ENCODE measurements at regions not wholly inside any gene's neighbourhood (a gene's known extent, or its start where the extent isn't known, plus 50 kb on each side); places are given as distances from the start of the nearest gene placed in this dataset.
"Not testable (repeated sequence)": the region's sequence is repeated elsewhere in the genome, so short reads cannot be mapped to it uniquely, and the experiment has no call there.

- not testable (repeated sequence) for H3K9ac ChIP-seq (ENCODE audit: low read length); H3K27me3 ChIP-seq (ENCODE audit: control insufficient read depth in 1 of 2, insufficient read depth in 2 of 2, low read length in 2 of 2); H3K9me3 ChIP-seq (ENCODE audit: low read length); H3K4me1 ChIP-seq (ENCODE audit: insufficient read depth, low read length); H3K36me3 ChIP-seq (ENCODE audit: insufficient read depth, low read length); H3K27ac ChIP-seq (ENCODE audit: low read depth, low read length); H3K4me3 ChIP-seq (ENCODE audit: low read depth in 1 of 2, low read length in 2 of 2)
Observed at GRCh38 chr2:192524642-192525251, 330.0 kb upstream of the TMEFF2 start.

- H3K9ac ChIP-seq (ENCODE audit: low read length); H3K36me3 ChIP-seq (ENCODE audit: insufficient read depth, low read length); H3K4me1 ChIP-seq (ENCODE audit: insufficient read depth, low read length); H3K27me3 ChIP-seq (ENCODE audit: control insufficient read depth in 1 of 2, insufficient read depth in 2 of 2, low read length in 2 of 2); H3K9me3 ChIP-seq (ENCODE audit: low read length); H3K27ac ChIP-seq (ENCODE audit: low read depth, low read length); H3K4me3 ChIP-seq (ENCODE audit: low read depth in 1 of 2, low read length in 2 of 2): not testable (repeated sequence)
Observed at GRCh38 chr2:192524214-192524613, 329.5 kb upstream of the TMEFF2 start.

- H3K9me3 ChIP-seq (ENCODE audit: low read length) = no peaks in the 10 kb centered on the region
- H3K36me3 ChIP-seq (ENCODE audit: insufficient read depth, low read length) = no peaks in the 10 kb centered on the region
- H3K4me3 ChIP-seq (ENCODE audit: low read depth in 1 of 2, low read length in 2 of 2) = no peak overlapping the region
- H3K9ac ChIP-seq (ENCODE audit: low read length) = no peak overlapping the region
- no peak overlapping the region for H3K27ac ChIP-seq (ENCODE audit: low read depth, low read length)
- H3K27me3 ChIP-seq (ENCODE audit: control insufficient read depth in 1 of 2, insufficient read depth in 2 of 2, low read length in 2 of 2) = no peaks in the 10 kb centered on the region
- H3K4me1 ChIP-seq (ENCODE audit: insufficient read depth, low read length) = no peaks in the 10 kb centered on the region
Observed at GRCh38 chr2:192515937-192516336, 321.2 kb upstream of the TMEFF2 start.

GRCh38 chr2:192513575-192513974 lies 318.8 kb upstream of the TMEFF2 start:
- Histone ChIP-seq H3K27ac (ENCODE audit: low read depth, low read length) (no peak overlapping the region), H3K4me3 (ENCODE audit: low read depth in 1 of 2, low read length in 2 of 2) (no peak overlapping the region), H3K36me3 (ENCODE audit: insufficient read depth, low read length) (no peaks in the 10 kb centered on the region), H3K4me1 (ENCODE audit: insufficient read depth, low read length) (no peaks in the 10 kb centered on the region), H3K9me3 (ENCODE audit: low read length) (no peaks in the 10 kb centered on the region), H3K27me3 (ENCODE audit: control insufficient read depth in 1 of 2, insufficient read depth in 2 of 2, low read length in 2 of 2) (no peaks in the 10 kb centered on the region), H3K9ac (ENCODE audit: low read length) (no peak overlapping the region)

DNA sequence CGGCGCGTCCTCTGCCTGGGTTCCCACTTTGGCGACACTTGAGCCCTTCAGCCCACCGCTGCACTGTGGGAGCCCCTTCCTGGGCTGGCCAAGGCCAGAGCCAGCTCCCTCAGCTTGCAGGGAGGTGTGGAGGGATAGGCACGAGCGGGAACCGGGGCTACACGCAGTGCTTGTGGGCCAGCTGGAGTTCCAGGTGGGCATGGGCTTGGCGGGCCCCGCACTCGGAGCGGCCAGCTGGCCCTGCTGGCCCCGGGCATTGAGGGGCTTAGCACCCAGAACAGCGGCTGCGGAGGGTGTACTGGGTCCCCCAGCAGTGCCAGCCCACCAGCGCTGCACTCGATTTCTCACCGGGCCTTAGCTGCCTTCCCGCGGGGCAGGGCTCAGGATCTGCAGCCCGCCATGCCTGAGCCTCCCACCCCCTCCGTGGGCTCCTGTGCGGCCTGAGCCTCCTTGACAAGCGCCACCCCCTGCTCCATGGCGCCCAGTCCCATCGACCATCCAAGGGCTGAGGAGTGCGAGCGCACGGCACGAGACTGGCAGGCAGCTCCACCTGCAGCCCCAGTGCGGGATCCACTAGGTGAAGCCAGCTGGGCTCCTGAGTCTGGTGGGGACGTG lies 313.2 kb upstream of the TMEFF2 start:
- H3K9me3 ChIP-seq (ENCODE audit: low read length); H3K27me3 ChIP-seq (ENCODE audit: control insufficient read depth in 1 of 2, insufficient read depth in 2 of 2, low read length in 2 of 2); H3K36me3 ChIP-seq (ENCODE audit: insufficient read depth, low read length); H3K9ac ChIP-seq (ENCODE audit: low read length); H3K27ac ChIP-seq (ENCODE audit: low read depth, low read length); H3K4me1 ChIP-seq (ENCODE audit: insufficient read depth, low read length); H3K4me3 ChIP-seq (ENCODE audit: low read depth in 1 of 2, low read length in 2 of 2): not testable (repeated sequence)

DNA sequence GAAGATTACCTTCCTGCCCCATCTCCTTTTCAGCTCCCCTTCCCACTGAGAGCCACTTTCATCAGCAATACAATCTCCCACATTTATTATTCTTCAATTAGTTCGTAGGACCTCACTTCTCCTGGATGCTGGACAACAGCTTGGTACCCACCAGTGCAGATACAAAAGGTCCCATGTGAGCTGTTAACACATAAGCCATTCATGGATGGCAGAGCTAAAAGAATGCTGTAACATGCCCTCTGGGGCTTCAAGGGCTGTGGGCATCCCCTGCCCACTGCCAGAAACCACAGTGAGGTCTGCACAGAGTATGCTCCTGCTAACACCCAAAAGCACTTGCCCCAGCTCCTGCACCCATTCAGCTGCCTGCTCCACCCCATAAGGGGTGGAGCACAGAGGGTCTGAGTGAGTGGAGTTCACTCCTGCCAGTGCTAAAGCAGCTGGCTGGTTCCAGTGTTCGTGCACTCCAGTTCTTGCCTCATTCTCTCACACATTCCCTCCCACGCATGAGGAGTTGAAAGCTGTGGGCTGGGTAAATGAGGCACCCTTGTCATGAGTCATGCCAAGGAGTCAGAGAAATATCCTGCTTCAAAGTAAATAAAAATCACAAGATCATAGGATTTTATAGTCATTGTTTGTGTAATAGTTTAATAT lies 305.9 kb upstream of the TMEFF2 start:
- Histone ChIP-seq H3K27me3 (ENCODE audit: control insufficient read depth in 1 of 2, insufficient read depth in 2 of 2, low read length in 2 of 2) (no peaks in the 10 kb centered on the region), H3K4me1 (ENCODE audit: insufficient read depth, low read length) (no peaks in the 10 kb centered on the region), H3K9me3 (ENCODE audit: low read length) (no peaks in the 10 kb centered on the region), H3K27ac (ENCODE audit: low read depth, low read length) (no peak overlapping the region), H3K9ac (ENCODE audit: low read length) (no peak overlapping the region), H3K4me3 (ENCODE audit: low read depth in 1 of 2, low read length in 2 of 2) (no peak overlapping the region), H3K36me3 (ENCODE audit: insufficient read depth, low read length) (no peaks in the 10 kb centered on the region)

DNA sequence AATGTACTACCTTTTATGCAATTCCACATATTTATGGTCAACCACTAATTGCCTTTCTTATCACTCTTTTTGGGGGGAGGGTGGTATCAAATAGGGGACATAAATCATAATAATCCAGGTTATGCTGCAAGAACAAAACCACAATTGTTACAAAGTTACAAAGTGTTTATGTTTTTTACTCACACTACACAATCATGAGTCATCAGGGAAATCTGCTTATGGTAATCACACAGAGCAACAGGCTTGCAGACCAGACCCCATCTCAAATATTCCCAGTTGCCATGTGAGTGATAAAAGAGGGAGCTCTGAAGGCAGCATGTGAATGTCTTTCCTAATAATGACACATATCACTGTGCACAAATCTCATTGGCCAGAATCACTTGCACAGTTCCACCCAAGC lies 304.7 kb upstream of the TMEFF2 start:
- Histone ChIP-seq H3K27me3 (ENCODE audit: control insufficient read depth in 1 of 2, insufficient read depth in 2 of 2, low read length in 2 of 2) (no peaks in the 10 kb centered on the region), H3K4me3 (ENCODE audit: low read depth in 1 of 2, low read length in 2 of 2) (no peak overlapping the region), H3K4me1 (ENCODE audit: insufficient read depth, low read length) (no peaks in the 10 kb centered on the region), H3K9ac (ENCODE audit: low read length) (no peak overlapping the region), H3K9me3 (ENCODE audit: low read length) (no peaks in the 10 kb centered on the region), H3K27ac (ENCODE audit: low read depth, low read length) (no peak overlapping the region), H3K36me3 (ENCODE audit: insufficient read depth, low read length) (no peaks in the 10 kb centered on the region)

DNA sequence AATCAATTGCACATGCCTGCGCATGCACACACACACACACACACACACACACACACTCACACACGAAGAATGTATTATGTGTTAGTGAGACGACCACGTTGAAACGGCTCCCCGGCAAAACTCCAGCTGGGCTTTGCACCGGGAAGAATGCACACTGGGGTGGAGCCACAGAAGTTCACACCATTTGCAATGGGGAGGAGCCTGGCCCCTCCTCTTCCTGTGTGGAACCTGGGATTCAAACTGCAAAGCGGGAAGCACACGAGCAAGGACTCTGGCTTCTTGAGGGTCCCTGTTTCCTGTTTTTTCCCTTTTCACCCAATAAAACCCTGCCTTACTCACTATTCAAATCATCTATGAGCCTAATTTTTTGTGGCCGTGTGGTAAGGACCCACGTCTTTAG lies 304.0 kb upstream of the TMEFF2 start:
- no peak overlapping the region for H3K27ac ChIP-seq (ENCODE audit: low read depth, low read length)
- H3K36me3 ChIP-seq (ENCODE audit: insufficient read depth, low read length) = no peaks in the 10 kb centered on the region
- no peak overlapping the region for H3K4me3 ChIP-seq (ENCODE audit: low read depth in 1 of 2, low read length in 2 of 2)
- no peaks in the 10 kb centered on the region for H3K9me3 ChIP-seq (ENCODE audit: low read length)
- no peaks in the 10 kb centered on the region for H3K4me1 ChIP-seq (ENCODE audit: insufficient read depth, low read length)
- no peaks in the 10 kb centered on the region for H3K27me3 ChIP-seq (ENCODE audit: control insufficient read depth in 1 of 2, insufficient read depth in 2 of 2, low read length in 2 of 2)
- no peak overlapping the region for H3K9ac ChIP-seq (ENCODE audit: low read length)

DNA sequence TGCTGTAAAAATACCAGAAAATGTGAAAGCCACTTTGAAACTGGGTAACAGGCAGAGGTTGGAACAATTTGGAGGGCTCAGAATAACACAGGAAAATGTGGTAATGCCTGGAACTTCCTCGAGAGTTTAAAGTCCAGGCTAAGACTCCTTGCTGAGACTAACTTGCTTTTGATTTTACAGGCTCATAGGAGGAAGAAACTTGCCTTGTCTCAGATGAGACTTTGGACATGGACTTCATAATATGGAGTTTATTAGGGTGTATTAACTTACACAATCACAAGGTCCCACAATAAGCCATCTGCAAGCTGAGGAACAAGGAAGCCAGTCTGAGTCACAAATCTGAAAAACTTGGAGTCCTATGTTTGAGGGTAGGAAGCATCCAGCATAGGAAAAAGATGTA lies 293.4 kb upstream of the TMEFF2 start:
- H3K36me3 ChIP-seq (ENCODE audit: insufficient read depth, low read length); H3K9me3 ChIP-seq (ENCODE audit: low read length); H3K4me1 ChIP-seq (ENCODE audit: insufficient read depth, low read length); H3K9ac ChIP-seq (ENCODE audit: low read length); H3K27me3 ChIP-seq (ENCODE audit: control insufficient read depth in 1 of 2, insufficient read depth in 2 of 2, low read length in 2 of 2); H3K4me3 ChIP-seq (ENCODE audit: low read depth in 1 of 2, low read length in 2 of 2); H3K27ac ChIP-seq (ENCODE audit: low read depth, low read length): not testable (repeated sequence)

DNA sequence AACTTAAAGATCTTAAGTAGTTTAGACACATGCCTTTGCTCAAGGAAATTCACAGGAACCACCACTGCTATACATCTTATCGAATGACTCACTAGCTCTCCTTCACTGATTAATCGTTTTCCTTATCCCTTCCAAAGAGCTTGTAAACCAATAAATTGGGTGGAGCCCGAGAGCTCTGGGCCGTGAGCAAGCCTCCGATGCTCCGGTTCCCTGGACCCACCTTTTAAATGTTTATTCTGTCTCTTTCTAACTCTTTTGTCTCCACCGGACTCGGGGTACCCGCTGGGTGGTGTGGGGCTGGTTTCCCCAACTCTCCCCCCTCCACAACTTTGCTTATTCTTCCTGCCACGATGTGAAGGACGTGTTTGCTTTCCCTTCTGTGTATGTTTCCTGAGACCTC lies 292.9 kb upstream of the TMEFF2 start:
- H3K4me3 ChIP-seq (ENCODE audit: low read depth in 1 of 2, low read length in 2 of 2) = no peak overlapping the region

DNA sequence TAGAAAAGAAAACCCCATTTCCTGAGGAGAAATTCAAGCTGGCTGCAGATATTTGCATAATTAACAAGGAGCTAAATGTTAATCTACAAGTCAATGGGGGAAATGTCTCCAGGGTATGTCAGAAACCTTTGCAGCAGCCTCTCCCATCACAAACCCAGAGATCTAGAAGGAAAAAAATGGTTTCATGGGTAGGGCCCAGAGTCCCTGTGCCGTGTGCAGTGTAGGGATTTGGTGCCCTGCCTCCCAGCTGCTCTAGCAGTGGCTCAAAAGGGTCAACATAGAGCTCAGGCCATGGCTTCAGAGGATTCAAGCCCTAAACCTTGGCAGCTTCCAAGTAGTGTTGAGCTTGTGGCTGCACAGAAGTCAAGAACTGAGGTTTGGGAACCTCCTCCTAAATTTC lies 290.2 kb upstream of the TMEFF2 start:
- H3K36me3 ChIP-seq (ENCODE audit: insufficient read depth, low read length) = no peaks in the 10 kb centered on the region
- H3K9me3 ChIP-seq (ENCODE audit: low read length) = no peaks in the 10 kb centered on the region
- H3K9ac ChIP-seq (ENCODE audit: low read length) = no peak overlapping the region
- H3K27ac ChIP-seq (ENCODE audit: low read depth, low read length) = no peak overlapping the region
- no peaks in the 10 kb centered on the region for H3K4me1 ChIP-seq (ENCODE audit: insufficient read depth, low read length)
- H3K4me3 ChIP-seq (ENCODE audit: low read depth in 1 of 2, low read length in 2 of 2) = no peak overlapping the region
- no peaks in the 10 kb centered on the region for H3K27me3 ChIP-seq (ENCODE audit: control insufficient read depth in 1 of 2, insufficient read depth in 2 of 2, low read length in 2 of 2)

More for the DNA sequence above, 292.9 kb upstream of the TMEFF2 start:
- Histone ChIP-seq H3K27me3 (ENCODE audit: control insufficient read depth in 1 of 2, insufficient read depth in 2 of 2, low read length in 2 of 2) (no peaks in the 10 kb centered on the region), H3K4me1 (ENCODE audit: insufficient read depth, low read length) (no peaks in the 10 kb centered on the region), H3K9ac (ENCODE audit: low read length) (no peak overlapping the region), H3K9me3 (ENCODE audit: low read length) (no peaks in the 10 kb centered on the region), H3K36me3 (ENCODE audit: insufficient read depth, low read length) (no peaks in the 10 kb centered on the region), H3K27ac (ENCODE audit: low read depth, low read length) (no peak overlapping the region)

GRCh38 chr2:192480984-192481383 lies 286.3 kb upstream of the TMEFF2 start:
- H3K27me3 ChIP-seq (ENCODE audit: control insufficient read depth in 1 of 2, insufficient read depth in 2 of 2, low read length in 2 of 2) = no peaks in the 10 kb centered on the region
- H3K36me3 ChIP-seq (ENCODE audit: insufficient read depth, low read length) = no peaks in the 10 kb centered on the region
- no peak overlapping the region for H3K4me3 ChIP-seq (ENCODE audit: low read depth in 1 of 2, low read length in 2 of 2)
- H3K9me3 ChIP-seq (ENCODE audit: low read length) = no peaks in the 10 kb centered on the region
- no peaks in the 10 kb centered on the region for H3K4me1 ChIP-seq (ENCODE audit: insufficient read depth, low read length)
- no peak overlapping the region for H3K9ac ChIP-seq (ENCODE audit: low read length)
- H3K27ac ChIP-seq (ENCODE audit: low read depth, low read length) = no peak overlapping the region

Data from muscle layer of colon (tissue), 2 donors.